Chondrocyte (in vitro differentiated cells): ENCODE measurements at regions not wholly inside any gene's neighbourhood (a gene's known extent, or its start where the extent isn't known, plus 50 kb on each side); places are given as distances from the start of the nearest gene placed in this dataset.

Experiments used
- DNase-seq: peaks from one replicate; pipeline ENCODE4 v3.0.0; 2021; ENCODE audit warnings: mixed read lengths, low spot score
- H3K27ac Mint-ChIP-seq: one replicate; pipeline ENCODE4 v1.8.0; 2021; ENCODE audit warnings: mild to moderate bottlenecking, moderate library complexity, mixed read lengths; ENCODE audit not compliant: unreplicated experiment
- H3K27me3 Mint-ChIP-seq: 2 replicates; pipeline ENCODE4 v1.8.0; 2021; ENCODE audit warnings: low read depth, mixed read lengths
- H3K36me3 Mint-ChIP-seq: 2 replicates; pipeline ENCODE4 v1.8.0; 2021; ENCODE audit warnings: low read depth, mixed read lengths
- H3K4me1 Mint-ChIP-seq: 2 replicates; pipeline ENCODE4 v1.8.0; 2021; ENCODE audit warnings: low read depth, mild to moderate bottlenecking, mixed read lengths
- H3K4me3 Mint-ChIP-seq: one replicate; pipeline ENCODE4 v1.8.0; 2021; ENCODE audit warnings: mild to moderate bottlenecking, moderate library complexity, mixed read lengths; ENCODE audit not compliant: unreplicated experiment
- H3K9me3 Mint-ChIP-seq: 2 replicates; pipeline ENCODE4 v1.8.0; 2021; ENCODE audit warnings: low read depth, mixed read lengths
- TF ChIP-seq, protein P1 (sequence below): fragments of 200-600 bp; sonication (generic); IDR thresholded peaks from 2 replicates; pipeline ENCODE4 v1.5.0; 2021; ENCODE audit warnings: antibody characterized with exemption, mild to moderate bottlenecking, moderate library complexity

DNA sequence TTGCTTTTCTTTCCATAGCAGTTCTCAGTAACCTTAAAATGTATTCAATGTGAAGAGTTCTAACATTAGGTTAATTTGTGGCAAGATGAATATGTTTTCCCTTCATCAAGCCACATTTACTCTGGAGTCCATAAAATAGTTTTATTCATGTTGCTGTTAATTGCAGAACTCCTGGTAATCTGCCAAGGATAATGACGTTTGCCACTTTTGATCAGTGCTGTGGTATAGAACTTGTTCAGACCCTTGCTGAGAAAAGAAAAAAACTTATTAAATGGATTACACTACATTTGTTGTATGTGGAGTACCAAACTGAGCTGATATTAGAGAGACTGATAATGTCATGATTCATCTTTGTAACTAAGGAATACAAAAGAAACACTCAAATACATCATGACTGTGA is 212.4 kb upstream of the DMAC1 start:
- Mint-ChIP-seq H3K9me3 (peaks cover 14% of the 10 kb centered on the region), H3K4me1 (peaks cover 3% of the 10 kb centered on the region), H3K27ac (no peak overlapping the region), H3K27me3 (no peaks in the 10 kb centered on the region), H3K4me3 (no peak overlapping the region), H3K36me3 (no peaks in the 10 kb centered on the region)
- TF ChIP-seq, protein P1, sequence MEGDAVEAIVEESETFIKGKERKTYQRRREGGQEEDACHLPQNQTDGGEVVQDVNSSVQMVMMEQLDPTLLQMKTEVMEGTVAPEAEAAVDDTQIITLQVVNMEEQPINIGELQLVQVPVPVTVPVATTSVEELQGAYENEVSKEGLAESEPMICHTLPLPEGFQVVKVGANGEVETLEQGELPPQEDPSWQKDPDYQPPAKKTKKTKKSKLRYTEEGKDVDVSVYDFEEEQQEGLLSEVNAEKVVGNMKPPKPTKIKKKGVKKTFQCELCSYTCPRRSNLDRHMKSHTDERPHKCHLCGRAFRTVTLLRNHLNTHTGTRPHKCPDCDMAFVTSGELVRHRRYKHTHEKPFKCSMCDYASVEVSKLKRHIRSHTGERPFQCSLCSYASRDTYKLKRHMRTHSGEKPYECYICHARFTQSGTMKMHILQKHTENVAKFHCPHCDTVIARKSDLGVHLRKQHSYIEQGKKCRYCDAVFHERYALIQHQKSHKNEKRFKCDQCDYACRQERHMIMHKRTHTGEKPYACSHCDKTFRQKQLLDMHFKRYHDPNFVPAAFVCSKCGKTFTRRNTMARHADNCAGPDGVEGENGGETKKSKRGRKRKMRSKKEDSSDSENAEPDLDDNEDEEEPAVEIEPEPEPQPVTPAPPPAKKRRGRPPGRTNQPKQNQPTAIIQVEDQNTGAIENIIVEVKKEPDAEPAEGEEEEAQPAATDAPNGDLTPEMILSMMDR = no peak
- DNase-seq = no peak

DNA sequence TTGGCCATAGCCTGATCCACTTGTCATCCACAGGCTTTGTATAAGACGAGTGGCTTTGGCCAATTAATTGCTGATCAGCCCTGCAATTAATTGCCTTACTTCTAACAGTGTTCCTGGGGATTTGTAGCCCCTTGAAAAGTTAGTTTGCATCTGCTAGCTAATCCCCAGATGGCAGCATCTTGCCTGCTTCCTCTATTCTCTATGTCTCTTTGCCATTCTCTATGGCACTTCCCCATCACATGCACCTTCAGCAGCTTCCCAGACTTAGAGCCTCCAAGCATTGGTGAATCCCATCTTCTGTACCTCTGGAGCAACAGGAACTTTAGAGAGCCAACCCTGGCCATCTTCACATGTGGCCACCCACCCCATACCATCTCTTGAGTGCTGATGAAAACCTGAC is 197.0 kb upstream of the DMAC1 start:
- no peak for DNase-seq
- peaks cover 2% of the 10 kb centered on the region for H3K9me3 Mint-ChIP-seq

DNA sequence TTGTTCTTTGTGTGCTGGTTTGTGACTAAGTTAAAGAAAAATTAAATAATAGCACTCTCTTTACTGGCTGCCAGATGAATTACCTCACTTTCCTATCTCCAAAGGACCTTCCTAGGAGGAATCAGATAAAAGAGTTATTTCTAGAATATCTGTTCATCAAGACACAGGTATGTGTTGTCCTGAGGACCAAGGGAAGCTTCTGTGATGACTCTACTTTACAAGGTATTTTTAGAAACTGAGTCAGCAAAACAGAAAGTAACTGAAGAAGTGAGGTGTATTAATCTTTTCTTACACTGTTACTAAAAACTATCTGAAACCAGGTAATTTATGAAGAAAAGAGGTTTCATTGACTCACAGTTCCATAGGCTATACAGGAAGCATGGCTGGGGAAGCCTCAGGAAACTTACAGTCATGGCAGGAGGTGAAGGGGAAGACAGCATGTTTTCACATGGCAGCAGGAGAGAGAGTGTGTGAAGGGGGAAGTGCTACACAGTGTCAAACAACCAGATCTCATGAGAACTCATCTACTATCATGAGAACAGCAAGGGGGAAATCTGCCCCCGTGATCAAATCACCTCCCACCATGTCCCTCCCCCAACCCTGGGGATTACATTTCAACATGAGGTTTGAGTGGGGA is 189.2 kb upstream of the DMAC1 start:
- TF ChIP-seq, protein P1 = no peak
- Mint-ChIP-seq H3K4me3 (no peak overlapping the region), H3K4me1 (no peaks in the 10 kb centered on the region), H3K9me3 (no peaks in the 10 kb centered on the region), H3K27ac (no peak overlapping the region), H3K36me3 (no peaks in the 10 kb centered on the region), H3K27me3 (peaks cover 4% of the 10 kb centered on the region)
- DNase-seq = no peak

More for the DNA sequence above, 197.0 kb upstream of the DMAC1 start:
- Mint-ChIP-seq H3K27ac (no peak overlapping the region), H3K4me1 (no peaks in the 10 kb centered on the region), H3K27me3 (peaks cover 6% of the 10 kb centered on the region), H3K36me3 (no peaks in the 10 kb centered on the region), H3K4me3 (no peak overlapping the region)
- TF ChIP-seq, protein P1 = no peak

DNA sequence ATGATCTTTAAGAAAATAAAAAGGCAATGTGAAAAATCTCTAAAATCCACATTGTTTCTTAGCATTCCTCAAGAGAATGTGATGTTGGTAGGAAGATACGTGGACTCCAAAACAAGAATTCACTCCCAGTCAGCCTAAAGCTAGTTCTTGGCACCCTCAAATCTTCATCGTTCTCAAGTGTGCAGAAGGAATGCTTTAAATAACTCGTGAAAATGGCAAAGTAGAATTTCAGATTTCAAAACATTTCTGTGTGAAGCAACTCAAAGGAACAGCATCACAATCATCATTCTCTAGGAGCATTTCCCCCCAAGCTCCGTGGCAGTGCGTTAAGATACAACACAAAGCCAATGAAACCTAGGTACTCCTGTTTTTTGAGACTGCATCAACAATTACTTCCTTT is 185.1 kb upstream of the DMAC1 start:
- peaks cover 2% of the 10 kb centered on the region for H3K27me3 Mint-ChIP-seq
- H3K36me3 Mint-ChIP-seq = no peaks in the 10 kb centered on the region
- no peaks in the 10 kb centered on the region for H3K9me3 Mint-ChIP-seq
- no peak for DNase-seq
- no peak overlapping the region for H3K4me3 Mint-ChIP-seq
- no peaks in the 10 kb centered on the region for H3K4me1 Mint-ChIP-seq
- no peak overlapping the region for H3K27ac Mint-ChIP-seq
- TF ChIP-seq, protein P1 = no peak

DNA sequence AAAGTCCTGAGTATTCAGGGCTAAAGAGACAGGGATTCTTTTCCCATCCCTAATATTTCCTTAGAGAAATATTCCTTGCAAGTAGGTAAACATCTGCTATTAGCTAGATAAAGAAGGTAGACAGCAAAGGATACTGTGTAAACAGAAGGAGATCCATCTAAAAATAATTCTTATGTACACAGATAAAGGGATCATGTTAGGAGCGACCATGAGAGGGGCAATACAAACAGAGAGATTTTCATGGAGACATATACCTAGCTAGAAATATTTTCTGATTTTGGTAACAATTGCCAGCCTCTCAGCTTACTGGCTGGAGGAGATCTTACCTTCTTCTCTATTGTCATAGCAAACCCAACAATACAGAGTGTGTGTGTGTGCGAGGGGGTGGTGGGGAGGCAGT is 184.6 kb upstream of the DMAC1 start:
- Mint-ChIP-seq H3K9me3 (no peaks in the 10 kb centered on the region), H3K27ac (no peak overlapping the region), H3K36me3 (no peaks in the 10 kb centered on the region), H3K27me3 (peaks cover 2% of the 10 kb centered on the region), H3K4me1 (no peaks in the 10 kb centered on the region), H3K4me3 (no peak overlapping the region)
- DNase-seq = no peak
- TF ChIP-seq, protein P1 = no peak
